ENCODE measurements at regions not wholly inside any gene's neighbourhood (a gene's known extent, or its start where the extent isn't known, plus 50 kb on each side); places are given as distances from the start of the nearest gene placed in this dataset.

- intact Hi-C loops (cut with DNase I), result no loop called here
- H3K27me3 ChIP-seq, result no peaks in the 10 kb centered on the region
- TF ChIP-seq POLR2A (IDR thresholded peaks at IDR 0.05), result no peak
- no peak for TF ChIP-seq CTCF (IDR thresholded peaks at IDR 0.05)
- H3K4me1 ChIP-seq, result peaks cover 7 to 8% of the 10 kb centered on the region in 2 donors
- H3K36me3 ChIP-seq, result no peaks in the 10 kb centered on the region
- WGBS, 2 donors, result 83 to 92% methylated on average over 9 of the region's 9 CpGs
- H3K4me3 ChIP-seq (replicated peaks in 1 of 3), result no peak overlapping the region
- no peak overlapping the region for H3K27ac ChIP-seq
- DNase-seq, result no peak
- H3K9me3 ChIP-seq, result no peaks in the 10 kb centered on the region
These were observed 78.9 kb upstream of the ARHGAP32 start for GRCh38 chr11:129271030-129271429.

DNA sequence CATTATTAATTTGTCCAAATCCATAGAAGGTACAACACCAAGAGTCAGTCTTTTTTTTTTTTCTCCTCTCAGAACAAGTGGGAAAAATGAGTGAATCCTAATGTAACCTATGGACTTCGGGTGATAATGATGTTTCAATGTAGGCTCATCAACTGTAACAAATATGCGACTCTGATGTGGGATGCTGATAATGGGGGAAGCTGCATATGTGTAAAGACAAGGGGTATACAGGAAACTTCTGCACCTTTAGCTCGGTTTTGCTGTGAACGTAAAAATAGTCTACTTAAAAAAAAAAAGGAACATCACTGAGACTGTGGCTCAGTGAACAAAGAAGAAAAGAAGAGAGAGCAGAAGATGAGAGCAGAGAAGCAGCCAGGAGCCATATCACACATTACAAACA, 78.3 kb upstream of the ARHGAP32 start:
- Histone ChIP-seq H3K27me3 (no peaks in the 10 kb centered on the region), H3K36me3 (no peaks in the 10 kb centered on the region), H3K27ac (no peak overlapping the region), H3K9me3 (no peaks in the 10 kb centered on the region), H3K4me3 (replicated peaks in 1 of 3) (no peak overlapping the region), H3K4me1 (peaks cover 4% of the 10 kb centered on the region in 2 donors)
- intact Hi-C loops (cut with DNase I), result no loop called here
- 82 to 92% methylated on average over 4 of the region's 4 CpGs for WGBS, 2 donors
- no peak for TF ChIP-seq CTCF (IDR thresholded peaks at IDR 0.05)
- no peak for TF ChIP-seq POLR2A (IDR thresholded peaks at IDR 0.05)
- DNase-seq, result no peak

DNA sequence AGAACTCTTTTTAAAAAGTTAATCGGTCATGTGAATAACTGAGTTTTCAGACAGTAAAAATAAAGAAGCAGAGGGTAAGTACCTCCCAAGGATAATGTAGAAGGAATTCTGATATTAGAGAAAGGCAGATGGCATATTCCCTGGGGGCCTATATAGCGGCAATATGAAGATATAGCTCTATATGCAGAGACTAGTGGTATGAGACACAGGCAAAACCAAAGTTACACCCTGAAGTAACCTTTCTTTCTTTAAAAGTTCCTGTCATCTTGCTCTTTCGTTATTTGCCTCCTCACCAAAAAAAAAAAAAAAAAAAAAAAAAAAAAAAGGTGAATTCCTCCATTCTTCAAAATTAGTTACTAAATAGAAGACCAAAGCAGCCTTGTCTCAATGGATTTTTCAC, 76.2 kb upstream of the ARHGAP32 start:
- WGBS, 2 donors, result 91% methylated on average over 3 of the region's 3 CpGs
- Histone ChIP-seq H3K27me3 (no peaks in the 10 kb centered on the region), H3K36me3 (no peaks in the 10 kb centered on the region), H3K27ac (no peak overlapping the region), H3K4me1 (peaks cover 0 to 9% of the 10 kb centered on the region in 2 donors), H3K4me3 (replicated peaks in 1 of 3) (no peak overlapping the region), H3K9me3 (no peaks in the 10 kb centered on the region)
- DNase-seq, result no peak
- intact Hi-C loops (cut with DNase I), result no loop called here
- TF ChIP-seq POLR2A (IDR thresholded peaks at IDR 0.05) (no peak), CTCF (IDR thresholded peaks at IDR 0.05) (no peak)

DNA sequence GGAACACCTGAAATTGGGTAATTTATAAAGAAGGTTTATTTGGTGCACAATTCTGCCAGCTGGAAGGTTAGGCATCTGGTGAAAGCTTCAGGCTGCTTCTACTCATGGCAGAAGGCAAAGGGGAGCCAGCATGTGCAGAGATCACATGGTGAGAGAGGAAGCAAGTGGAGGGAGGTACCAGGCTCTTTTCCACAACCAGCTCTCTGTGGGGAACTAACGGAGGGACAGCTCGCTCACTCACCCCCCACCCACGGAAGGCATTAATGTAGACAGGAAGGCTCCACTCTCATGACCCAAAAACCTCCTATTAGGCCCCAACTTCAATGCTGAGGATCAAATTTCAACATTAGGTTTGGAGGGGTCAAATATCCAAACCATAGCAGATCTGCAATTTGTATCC, 75.6 kb upstream of the ARHGAP32 start:
- TF ChIP-seq POLR2A (IDR thresholded peaks at IDR 0.05), result no peak
- TF ChIP-seq CTCF (IDR thresholded peaks at IDR 0.05), result no peak
- H3K4me1 ChIP-seq, result peaks cover 0 to 9% of the 10 kb centered on the region in 2 donors
- intact Hi-C loops (cut with DNase I), result no loop called here
- H3K9me3 ChIP-seq, result no peaks in the 10 kb centered on the region
- WGBS, 2 donors, result 59 to 85% methylated on average over 3 of the region's 3 CpGs
- H3K27ac ChIP-seq, result no peak overlapping the region
- no peak for DNase-seq
- no peak overlapping the region for H3K4me3 ChIP-seq (replicated peaks in 1 of 3)
- H3K36me3 ChIP-seq, result no peaks in the 10 kb centered on the region
- H3K27me3 ChIP-seq, result no peaks in the 10 kb centered on the region

- 94 to 100% methylated on average over 2 of the region's 2 CpGs for WGBS, 2 donors
- H3K4me3 ChIP-seq (replicated peaks in 1 of 3), result no peak overlapping the region
- no peak for TF ChIP-seq CTCF (IDR thresholded peaks at IDR 0.05)
- no peak for TF ChIP-seq POLR2A (IDR thresholded peaks at IDR 0.05)
- H3K36me3 ChIP-seq, result no peaks in the 10 kb centered on the region
- H3K4me1 ChIP-seq, result peaks cover 2 to 10% of the 10 kb centered on the region in 2 donors
- intact Hi-C loops (cut with DNase I), result no loop called here
- H3K27me3 ChIP-seq, result no peaks in the 10 kb centered on the region
- no peaks in the 10 kb centered on the region for H3K9me3 ChIP-seq
- no peak for DNase-seq
- H3K27ac ChIP-seq, result no peak overlapping the region
These were observed 74.4 kb upstream of the ARHGAP32 start for GRCh38 chr11:129266536-129266935.

Data from thyroid gland (tissue), 4 donors.